ENCODE measurements at regions not wholly inside any gene's neighbourhood (a gene's known extent, or its start where the extent isn't known, plus 50 kb on each side); places are given as distances from the start of the nearest gene placed in this dataset.
A peak's percentile ranks its signal among the peaks of the same experiment; 100 is the strongest.

DNA sequence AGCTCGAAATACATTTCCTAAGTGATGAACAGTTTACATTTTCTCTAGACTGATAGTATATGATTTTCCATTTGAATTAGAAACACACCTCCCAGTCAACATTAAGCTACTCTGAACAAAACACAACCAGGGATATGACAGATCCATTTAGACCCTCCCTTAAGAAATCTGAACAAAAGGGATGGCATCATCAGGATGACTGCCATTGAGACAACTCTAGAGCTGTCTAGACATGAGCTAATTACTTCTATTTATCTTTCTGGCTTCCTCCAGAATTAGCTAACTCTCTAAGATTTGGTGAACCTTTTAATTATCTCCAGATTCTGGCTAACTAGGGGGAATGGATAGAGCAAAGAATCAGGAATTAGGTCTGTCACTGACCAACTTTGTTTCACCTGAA is 92.9 kb upstream of the IGF1 start:
- H3K27me3 ChIP-seq (ENCODE audit: control insufficient read depth, insufficient read depth, low read length): no peaks in the 10 kb centered on the region
- no peak overlapping the region for H3K4me2 ChIP-seq (ENCODE audit: low read length)
- no peak overlapping the region for H3K9ac ChIP-seq (ENCODE audit: low read depth, low read length)
- H3K4me3 ChIP-seq (ENCODE audit: low read length): no peak overlapping the region
- H3K4me1 ChIP-seq (ENCODE audit: control insufficient read depth, insufficient read depth, low read length): peaks cover 5% of the 10 kb centered on the region
- no peaks in the 10 kb centered on the region for H3K9me3 ChIP-seq (replicated peaks; ENCODE audit: low read length)
- no peaks in the 10 kb centered on the region for H3K36me3 ChIP-seq (ENCODE audit: insufficient read depth, low read length)

DNA sequence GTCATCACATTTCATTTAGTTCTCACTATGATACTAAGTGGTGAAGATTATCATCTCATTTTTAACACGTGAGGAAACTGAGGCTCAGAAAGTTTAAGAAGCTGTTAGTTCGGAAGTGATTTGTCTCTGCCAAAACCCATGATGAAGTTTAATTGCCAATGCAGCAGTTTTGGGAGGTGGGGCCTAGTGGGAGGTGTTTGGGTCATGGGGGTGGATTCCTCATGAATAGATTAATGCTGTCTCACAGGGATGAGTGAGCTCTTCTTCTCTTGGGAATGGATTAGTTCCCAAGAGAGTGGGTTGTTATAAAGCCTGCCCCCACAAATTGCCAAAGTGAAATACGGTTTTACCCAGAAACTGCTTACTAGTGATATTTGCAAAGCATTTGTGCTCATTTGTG is 91.5 kb upstream of the IGF1 start:
- Histone ChIP-seq H3K27me3 (ENCODE audit: control insufficient read depth, insufficient read depth, low read length) (no peaks in the 10 kb centered on the region), H3K4me2 (ENCODE audit: low read length) (no peak overlapping the region), H3K4me1 (ENCODE audit: control insufficient read depth, insufficient read depth, low read length) (peaks cover 18% of the 10 kb centered on the region), H3K4me3 (ENCODE audit: low read length) (no peak overlapping the region), H3K9me3 (replicated peaks; ENCODE audit: low read length) (no peaks in the 10 kb centered on the region), H3K36me3 (ENCODE audit: insufficient read depth, low read length) (no peaks in the 10 kb centered on the region), H3K9ac (ENCODE audit: low read depth, low read length) (no peak overlapping the region)

DNA sequence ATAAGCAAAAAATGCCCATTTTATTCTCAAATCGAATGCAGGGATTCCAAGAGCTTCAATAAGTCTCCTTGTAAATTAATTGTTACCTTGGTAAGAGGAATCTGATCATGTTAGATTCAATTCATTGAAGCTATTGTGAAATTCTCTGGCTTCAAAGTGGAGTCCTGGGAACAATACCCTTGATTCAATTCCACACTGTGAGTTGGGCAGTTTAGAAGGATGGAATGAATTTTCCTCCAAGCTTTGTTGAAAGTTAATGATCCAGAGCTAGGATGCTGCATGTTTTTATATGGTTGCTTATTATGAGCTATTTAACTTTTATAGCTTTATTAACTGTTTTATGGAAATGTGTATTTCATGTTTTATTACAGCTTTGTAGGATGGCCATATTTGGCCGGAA is 89.9 kb upstream of the IGF1 start:
- no peak overlapping the region for H3K9ac ChIP-seq (ENCODE audit: low read depth, low read length)
- no peak overlapping the region for H3K4me2 ChIP-seq (ENCODE audit: low read length)
- no peaks in the 10 kb centered on the region for H3K9me3 ChIP-seq (replicated peaks; ENCODE audit: low read length)
- no peaks in the 10 kb centered on the region for H3K27me3 ChIP-seq (ENCODE audit: control insufficient read depth, insufficient read depth, low read length)
- no peak overlapping the region for H3K4me3 ChIP-seq (ENCODE audit: low read length)
- peaks cover 23% of the 10 kb centered on the region for H3K4me1 ChIP-seq (ENCODE audit: control insufficient read depth, insufficient read depth, low read length)
- H3K36me3 ChIP-seq (ENCODE audit: insufficient read depth, low read length): no peaks in the 10 kb centered on the region

GRCh38 chr12:102569803-102570202 is 89.4 kb upstream of the IGF1 start:
- Histone ChIP-seq H3K36me3 (ENCODE audit: insufficient read depth, low read length) (no peaks in the 10 kb centered on the region), H3K9ac (ENCODE audit: low read depth, low read length) (no peak overlapping the region), H3K27me3 (ENCODE audit: control insufficient read depth, insufficient read depth, low read length) (no peaks in the 10 kb centered on the region), H3K4me1 (ENCODE audit: control insufficient read depth, insufficient read depth, low read length) (peaks cover 23% of the 10 kb centered on the region), H3K4me2 (ENCODE audit: low read length) (no peak overlapping the region), H3K9me3 (replicated peaks; ENCODE audit: low read length) (no peaks in the 10 kb centered on the region), H3K4me3 (ENCODE audit: low read length) (no peak overlapping the region)

GRCh38 chr12:102568276-102568675 is 87.9 kb upstream of the IGF1 start:
- no peaks in the 10 kb centered on the region for H3K9me3 ChIP-seq (replicated peaks; ENCODE audit: low read length)
- H3K36me3 ChIP-seq (ENCODE audit: insufficient read depth, low read length): no peaks in the 10 kb centered on the region
- peak overlapping the region; percentile 79 for H3K9ac ChIP-seq (ENCODE audit: low read depth, low read length)
- H3K27me3 ChIP-seq (ENCODE audit: control insufficient read depth, insufficient read depth, low read length): no peaks in the 10 kb centered on the region
- H3K4me1 ChIP-seq (ENCODE audit: control insufficient read depth, insufficient read depth, low read length): peaks cover 23% of the 10 kb centered on the region
- H3K4me3 ChIP-seq (ENCODE audit: low read length): no peak overlapping the region
- H3K4me2 ChIP-seq (ENCODE audit: low read length): no peak overlapping the region

DNA sequence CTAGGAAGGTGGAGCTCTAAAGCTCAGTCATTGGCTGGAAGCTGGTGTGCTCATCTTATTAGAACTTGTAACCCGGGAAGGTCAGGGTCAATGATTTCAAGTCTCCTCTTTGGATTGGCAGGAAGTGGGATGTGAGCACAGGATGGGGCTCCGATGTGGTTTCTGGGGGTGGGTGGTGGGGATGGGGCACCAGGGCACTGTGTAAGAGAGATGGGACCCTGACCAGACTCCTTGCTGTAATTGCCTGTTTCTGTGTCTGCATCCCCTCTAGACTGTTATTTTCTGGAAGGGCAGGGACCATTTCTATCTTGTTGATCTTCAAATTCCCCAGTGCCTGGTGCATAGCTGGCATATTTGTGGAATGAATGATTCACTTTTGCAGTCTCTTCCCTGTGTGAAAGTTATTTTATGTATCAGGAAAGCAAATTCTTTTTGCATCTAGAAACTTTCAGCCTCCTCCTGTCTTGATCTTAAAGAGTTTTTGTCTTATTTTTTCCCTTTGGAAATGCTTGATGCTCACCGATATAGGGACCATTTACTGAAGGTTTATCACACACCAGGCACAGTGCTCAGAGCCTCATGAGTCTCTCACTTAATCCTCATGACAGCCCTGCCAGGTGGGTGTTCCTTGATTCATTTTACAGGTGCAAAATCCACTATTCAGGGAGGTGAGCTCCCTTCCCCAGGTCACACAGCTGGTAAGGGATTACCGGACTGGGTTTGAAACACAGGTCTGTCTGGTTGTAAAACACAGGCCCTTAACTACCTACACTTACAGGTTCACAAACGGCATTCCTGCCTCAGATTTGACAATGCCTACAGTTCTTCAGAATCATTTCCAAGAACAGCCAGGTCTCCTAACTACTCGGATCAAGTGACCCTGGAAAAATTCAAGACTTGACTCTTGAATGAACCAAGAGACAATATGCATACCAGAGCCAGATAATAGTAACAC is 86.9 kb upstream of the IGF1 start:
- Histone ChIP-seq H3K36me3 (ENCODE audit: insufficient read depth, low read length) (no peaks in the 10 kb centered on the region), H3K9ac (ENCODE audit: low read depth, low read length) (peak overlapping the region; percentile 79), H3K9me3 (replicated peaks; ENCODE audit: low read length) (no peaks in the 10 kb centered on the region), H3K4me1 (ENCODE audit: control insufficient read depth, insufficient read depth, low read length) (peaks cover 23% of the 10 kb centered on the region), H3K4me2 (ENCODE audit: low read length) (peak overlapping the region; percentile 64), H3K4me3 (ENCODE audit: low read length) (peak overlapping the region; percentile 26), H3K27me3 (ENCODE audit: control insufficient read depth, insufficient read depth, low read length) (no peaks in the 10 kb centered on the region)

GRCh38 chr12:102565555-102565954 is 85.2 kb upstream of the IGF1 start:
- Histone ChIP-seq H3K4me3 (ENCODE audit: low read length) (no peak overlapping the region), H3K9me3 (replicated peaks; ENCODE audit: low read length) (no peaks in the 10 kb centered on the region)

DNA sequence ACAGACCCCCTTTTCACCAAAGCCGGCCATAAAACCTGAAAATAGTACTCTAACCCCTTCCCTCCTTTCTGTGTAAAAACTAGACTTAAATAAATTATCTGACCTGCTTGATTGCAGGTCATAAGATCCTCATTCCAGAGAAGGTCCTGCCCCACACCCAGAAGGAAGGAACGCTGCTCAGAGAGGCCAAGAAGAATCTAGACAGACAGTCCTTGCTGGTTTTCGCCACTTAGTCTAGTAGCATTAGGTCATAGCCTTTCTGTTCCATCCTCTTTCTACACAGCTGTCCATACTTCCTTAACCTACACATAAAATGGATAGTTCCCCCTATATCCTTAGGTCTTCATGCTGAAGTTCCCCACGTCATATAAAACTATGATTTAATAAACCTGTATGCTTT is 83.7 kb upstream of the IGF1 start:
- Histone ChIP-seq H3K9me3 (replicated peaks; ENCODE audit: low read length) (no peaks in the 10 kb centered on the region), H3K9ac (ENCODE audit: low read depth, low read length) (no peak overlapping the region), H3K4me3 (ENCODE audit: low read length) (no peak overlapping the region), H3K4me1 (ENCODE audit: control insufficient read depth, insufficient read depth, low read length) (peaks cover 23% of the 10 kb centered on the region), H3K4me2 (ENCODE audit: low read length) (no peak overlapping the region), H3K27me3 (ENCODE audit: control insufficient read depth, insufficient read depth, low read length) (no peaks in the 10 kb centered on the region), H3K36me3 (ENCODE audit: insufficient read depth, low read length) (no peaks in the 10 kb centered on the region)

More at GRCh38 chr12:102565555-102565954, 85.2 kb upstream of the IGF1 start:
- no peaks in the 10 kb centered on the region for H3K27me3 ChIP-seq (ENCODE audit: control insufficient read depth, insufficient read depth, low read length)
- peaks cover 23% of the 10 kb centered on the region for H3K4me1 ChIP-seq (ENCODE audit: control insufficient read depth, insufficient read depth, low read length)
- no peak overlapping the region for H3K4me2 ChIP-seq (ENCODE audit: low read length)
- H3K9ac ChIP-seq (ENCODE audit: low read depth, low read length): no peak overlapping the region
- no peaks in the 10 kb centered on the region for H3K36me3 ChIP-seq (ENCODE audit: insufficient read depth, low read length)

GRCh38 chr12:102562836-102563425 is 82.6 kb upstream of the IGF1 start:
- Histone ChIP-seq H3K4me2 (ENCODE audit: low read length) (no peak overlapping the region), H3K4me1 (ENCODE audit: control insufficient read depth, insufficient read depth, low read length) (peaks cover 15% of the 10 kb centered on the region), H3K9ac (ENCODE audit: low read depth, low read length) (no peak overlapping the region), H3K27me3 (ENCODE audit: control insufficient read depth, insufficient read depth, low read length) (no peaks in the 10 kb centered on the region), H3K4me3 (ENCODE audit: low read length) (no peak overlapping the region), H3K9me3 (replicated peaks; ENCODE audit: low read length) (no peaks in the 10 kb centered on the region), H3K36me3 (ENCODE audit: insufficient read depth, low read length) (no peaks in the 10 kb centered on the region)

- Histone ChIP-seq H3K36me3 (ENCODE audit: insufficient read depth, low read length) (no peaks in the 10 kb centered on the region), H3K4me1 (ENCODE audit: control insufficient read depth, insufficient read depth, low read length) (no peaks in the 10 kb centered on the region), H3K9ac (ENCODE audit: low read depth, low read length) (no peak overlapping the region), H3K9me3 (replicated peaks; ENCODE audit: low read length) (no peaks in the 10 kb centered on the region), H3K4me3 (ENCODE audit: low read length) (no peak overlapping the region), H3K4me2 (ENCODE audit: low read length) (no peak overlapping the region), H3K27me3 (ENCODE audit: control insufficient read depth, insufficient read depth, low read length) (no peaks in the 10 kb centered on the region)
Observed at GRCh38 chr12:102551186-102551585, 70.8 kb upstream of the IGF1 start.

GRCh38 chr12:102549691-102550090 is 69.3 kb upstream of the IGF1 start:
- Histone ChIP-seq H3K4me1 (ENCODE audit: control insufficient read depth, insufficient read depth, low read length) (no peaks in the 10 kb centered on the region), H3K9me3 (replicated peaks; ENCODE audit: low read length) (no peaks in the 10 kb centered on the region), H3K9ac (ENCODE audit: low read depth, low read length) (no peak overlapping the region), H3K27me3 (ENCODE audit: control insufficient read depth, insufficient read depth, low read length) (no peaks in the 10 kb centered on the region), H3K36me3 (ENCODE audit: insufficient read depth, low read length) (no peaks in the 10 kb centered on the region), H3K4me3 (ENCODE audit: low read length) (no peak overlapping the region), H3K4me2 (ENCODE audit: low read length) (no peak overlapping the region)

DNA sequence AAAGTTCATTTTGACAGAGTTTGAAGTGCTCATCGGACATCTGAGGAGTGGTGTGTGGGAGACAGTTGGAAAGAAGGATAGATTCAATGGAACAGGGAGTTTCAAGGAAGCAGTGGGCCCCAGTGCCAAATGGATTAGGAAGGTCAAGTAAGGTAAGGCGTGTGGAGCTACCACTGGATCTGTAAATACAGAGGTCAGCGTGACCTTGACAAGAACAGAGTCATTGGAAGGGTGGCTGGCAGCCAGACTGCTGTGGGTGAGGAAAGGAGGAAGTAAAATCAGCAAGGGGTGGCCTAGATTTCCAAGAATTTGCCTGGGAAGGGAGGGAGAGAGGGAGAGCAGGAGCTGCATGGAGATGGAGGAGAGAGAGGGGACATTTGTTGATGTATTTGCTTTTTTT is 68.2 kb upstream of the IGF1 start:
- Histone ChIP-seq H3K4me2 (ENCODE audit: low read length) (no peak overlapping the region), H3K9ac (ENCODE audit: low read depth, low read length) (no peak overlapping the region), H3K27me3 (ENCODE audit: control insufficient read depth, insufficient read depth, low read length) (no peaks in the 10 kb centered on the region), H3K4me3 (ENCODE audit: low read length) (no peak overlapping the region), H3K9me3 (replicated peaks; ENCODE audit: low read length) (no peaks in the 10 kb centered on the region), H3K36me3 (ENCODE audit: insufficient read depth, low read length) (no peaks in the 10 kb centered on the region), H3K4me1 (ENCODE audit: control insufficient read depth, insufficient read depth, low read length) (peaks cover 6% of the 10 kb centered on the region)

Data from skeletal muscle satellite cell (primary cell).